HepG2 (cell line): ENCODE measurements at regions not wholly inside any gene's neighbourhood (a gene's known extent, or its start where the extent isn't known, plus 50 kb on each side); places are given as distances from the start of the nearest gene placed in this dataset.
A peak's percentile ranks its signal among the peaks of the same experiment; 100 is the strongest.

Experiments used
- ATAC-seq: fragments of 200-7000 bp; cut with Tn5 transposase; 3 replicates; pipeline ENCODE4 v1.9.1; 2020; ENCODE audit warnings: mild to moderate bottlenecking, moderate library complexity
- BruUV-seq: library from RNA; stranded (reverse); fragments of 400-500 nt; replicated peaks from 2 replicates; lab custom pipeline; 2021; lab: Mats Ljungman, UMichigan
- CTCF ChIA-PET: fragments of 300-600 bp; formaldehyde crosslinking; extraction: SDS; loops from one replicate; lab custom pipeline; 2021; ENCODE audit warnings: low total read pairs, inconsistent platforms, low intra/inter-chr PET ratio; lab: Yijun Ruan, JAX
- POLR2A ChIA-PET: fragments of 350-600 bp; sonication (Branson Sonifier 250); formaldehyde crosslinking; loops from one replicate; lab custom pipeline; 2020; ENCODE audit warnings: antibody characterized with exemption, inconsistent platforms; lab: Yijun Ruan, JAX
- DNase-seq: peaks from one replicate; pipeline ENCODE4 v3.0.0-alpha.2; 2015; ENCODE audit warnings: low spot score
- FAIRE-seq: peaks from 3 replicates; lab custom pipeline; 2011; peaks lifted over from hg19 to GRCh38; lab: Jason Lieb, UNC
- H2AFZ ChIP-seq: one replicate; pipeline ENCODE4 v1.6.1; 2011; ENCODE audit warnings: low read length, inconsistent platforms
- H3K27ac ChIP-seq: fragments of 300-600 bp; 3 replicates; pipeline ENCODE4 v1.8.0; 2011; ENCODE audit warnings: mixed run types, mild to moderate bottlenecking, mixed read lengths, low read length, inconsistent platforms; ENCODE audit not compliant: insufficient read depth; ENCODE audit errors: extremely low read length
- H3K27me3 ChIP-seq, 2 experiments: fragments of 200-600 bp in 1 of 2; 2 replicates in 1 of 2; 3 replicates in 1 of 2; pipeline versions ENCODE4 v1.6.0 to v1.8.0; 2011; ENCODE audit warnings: low read length in 2 of 2, mild to moderate bottlenecking in 2 of 2, moderate library complexity in 2 of 2, inconsistent platforms in 1 of 2; ENCODE audit not compliant: insufficient read depth in 2 of 2, control insufficient read depth in 1 of 2
- H3K36me3 ChIP-seq, 2 experiments: fragments of 200-600 bp in 1 of 2; replicated peaks in 1 of 2; 2 replicates in 1 of 2; 3 replicates in 1 of 2; pipeline versions ENCODE4 v1.5.1 to v1.8.0; 2011; ENCODE audit warnings: low read length in 2 of 2, inconsistent platforms in 1 of 2; ENCODE audit not compliant: insufficient read depth in 2 of 2, control insufficient read depth in 1 of 2
- H3K4me1 ChIP-seq: 2 replicates; pipeline ENCODE4 v1.5.1; 2012; ENCODE audit warnings: low read length, inconsistent platforms; ENCODE audit not compliant: insufficient read depth
- H3K4me2 ChIP-seq: 2 replicates; pipeline ENCODE4 v1.6.0; 2011; ENCODE audit warnings: low read depth, low read length, inconsistent platforms
- H3K4me3 ChIP-seq, 3 experiments: fragments of 200-600 bp in 1 of 3; sonication (generic), shearing (Covaris generic) in 1 of 3; replicated peaks in 1 of 3; 2 replicates each; pipeline ENCODE4 v1.5.1; 2011 to 2016; ENCODE audit warnings: low read length in 3 of 3, inconsistent platforms in 2 of 3, low read depth in 2 of 3, mild to moderate bottlenecking in 2 of 3, control low read depth in 1 of 3, mixed read lengths in 1 of 3; ENCODE audit not compliant: insufficient read depth in 1 of 3
- H3K79me2 ChIP-seq: one replicate; pipeline ENCODE4 v1.6.1; 2011; ENCODE audit warnings: low read length, inconsistent platforms; ENCODE audit not compliant: insufficient read depth
- H3K9ac ChIP-seq: 2 replicates; pipeline ENCODE4 v1.6.0; 2011; ENCODE audit warnings: mild to moderate bottlenecking, low read depth, low read length, inconsistent platforms; ENCODE audit not compliant: insufficient read depth
- H3K9me3 ChIP-seq: 2 replicates; pipeline ENCODE4 v1.5.1; 2012; ENCODE audit warnings: mild to moderate bottlenecking, low read length
- H4K20me1 ChIP-seq: 2 replicates; pipeline ENCODE4 v1.6.0; 2011; ENCODE audit warnings: inconsistent platforms, mild to moderate bottlenecking, low read length, moderate library complexity; ENCODE audit not compliant: insufficient read depth
- CEBPB ChIP-seq: IDR thresholded peaks from 2 replicates; pipeline ENCODE4 v1.6.1; 2011; ENCODE audit warnings: low read depth, low read length, improper control_type of control experiment, borderline replicate concordance
- FOXP1 ChIP-seq, 2 experiments: fragments of 450-650 bp in 1 of 2; IDR thresholded peaks; 2 replicates each; pipeline ENCODE4 v1.6.1; 2017 to 2018; ENCODE audit warnings: antibody characterized with exemption in 1 of 2
- MAFK ChIP-seq, 2 experiments: IDR thresholded peaks in 1 of 2; conservative IDR thresholded peaks in 1 of 2; 2 replicates each; pipeline ENCODE4 v1.6.1; 2011; ENCODE audit warnings: improper control_type of control experiment in 2 of 2, low read length in 2 of 2
- MIXL1 ChIP-seq: IDR thresholded peaks from 2 replicates; pipeline ENCODE4 v1.6.1; 2016
- NR3C1 ChIP-seq: sonication (generic); formaldehyde crosslinking; IDR thresholded peaks from 2 replicates; pipeline ENCODE4 v1.4.0; 2020; ENCODE audit warnings: missing genetic modification reagents
- SCMH1 ChIP-seq: sonication (generic); formaldehyde crosslinking; IDR thresholded peaks from 2 replicates; pipeline ENCODE4 v1.9.0; 2021; ENCODE audit warnings: missing genetic modification reagents, mild to moderate bottlenecking, borderline replicate concordance
- WGBS: methylation state at CpG from one replicate; pipeline ENCODE4 v1.1.6; 2017; ENCODE audit warnings: low lambda C conversion rate; 5-methylcytosine and 5-hydroxymethylcytosine counted together
- in situ Hi-C: cut with HindIII; loops from 2 replicates; pipeline ENCODE4 v1.10.0; 2017; ENCODE audit warnings: low pct_unique_long_range_greater_than_20kb; ENCODE audit not compliant: extremely low pct_ligation_motif_present
- intact Hi-C: fragments of 100-400 bp; cut with micrococcal nuclease; formaldehyde crosslinking; loops from one replicate; pipeline ENCODE4 v1.10.0; 2022; ENCODE audit not compliant: unreplicated experiment
- TF ChIP-seq, protein P1 (sequence below): IDR thresholded peaks from 2 replicates; pipeline ENCODE4 v1.6.1; 2016; ENCODE audit warnings: missing biosample characterization, missing genetic modification reagents, low read depth
- TF ChIP-seq, protein P2 (sequence below): sonication (generic); formaldehyde crosslinking; IDR thresholded peaks from 2 replicates; pipeline ENCODE4 v1.4.0; 2020; ENCODE audit warnings: missing genetic modification reagents, mild to moderate bottlenecking, borderline replicate concordance
- TF ChIP-seq, protein P3 (sequence below): IDR thresholded peaks from 2 replicates; pipeline ENCODE4 v1.6.1; 2012; ENCODE audit warnings: low read depth, low read length, improper control_type of control experiment
- TF ChIP-seq, protein P4 (sequence below): sonication (generic); formaldehyde crosslinking; IDR thresholded peaks from 2 replicates; pipeline ENCODE4 v1.5.0; 2020; ENCODE audit warnings: mild to moderate bottlenecking, missing genetic modification reagents
- TF ChIP-seq, protein P5 (sequence below), 2 experiments: sonication (generic) in 1 of 2; formaldehyde crosslinking in 1 of 2; IDR thresholded peaks; 2 replicates each; pipeline versions ENCODE4 v1.4.0 to v1.6.1; 2016 to 2020; ENCODE audit warnings: borderline replicate concordance in 1 of 2, low read depth in 1 of 2, mild to moderate bottlenecking in 1 of 2, missing genetic modification reagents in 1 of 2

DNA sequence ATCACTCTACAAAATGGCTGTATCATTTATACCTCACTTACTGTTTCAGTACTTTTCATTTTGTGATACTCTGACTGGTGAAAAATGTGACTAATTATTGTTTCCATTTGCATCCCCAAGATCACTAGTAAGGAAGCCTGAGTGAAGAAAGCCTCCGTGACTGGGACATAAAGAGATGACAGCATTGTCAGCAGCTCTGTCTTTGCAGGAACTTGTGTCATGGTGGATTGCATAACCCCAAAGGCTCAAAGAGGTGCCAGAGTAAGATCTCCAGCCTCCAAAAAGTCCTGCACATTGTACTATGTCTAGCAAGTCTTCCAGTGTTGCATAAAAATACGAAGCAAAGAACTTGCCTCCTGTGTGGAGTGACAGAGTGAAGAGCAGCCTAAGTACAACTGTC is 187.5 kb upstream of the CRIM1 start (continued):
- TF ChIP-seq, protein P1, sequence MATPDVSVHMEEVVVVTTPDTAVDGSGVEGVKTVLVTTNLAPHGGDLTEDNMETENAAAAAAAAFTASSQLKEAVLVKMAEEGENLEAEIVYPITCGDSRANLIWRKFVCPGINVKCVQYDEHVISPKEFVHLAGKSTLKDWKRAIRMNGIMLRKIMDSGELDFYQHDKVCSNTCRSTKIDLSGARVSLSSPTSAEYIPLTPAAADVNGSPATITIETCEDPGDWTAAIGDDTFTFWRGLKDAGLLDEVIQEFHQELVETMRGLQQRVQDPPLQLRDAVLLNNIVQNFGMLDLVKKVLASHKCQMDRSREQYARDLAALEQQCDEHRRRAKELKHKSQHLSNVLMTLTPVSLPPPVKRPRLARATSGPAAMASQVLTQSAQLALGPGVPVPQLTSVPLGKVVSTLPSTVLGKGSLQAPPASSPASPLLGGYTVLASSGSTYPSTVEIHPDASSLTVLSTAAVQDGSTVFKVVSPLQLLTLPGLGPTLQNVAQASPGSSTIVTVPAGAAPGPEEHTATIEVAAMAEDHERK (CRISPR knock-in tag) = no peak
- no peak for TF ChIP-seq NR3C1 (CRISPR knock-in tag)
- TF ChIP-seq CEBPB = peak; percentile 17; the same call in 1 of the 2 replicates

DNA sequence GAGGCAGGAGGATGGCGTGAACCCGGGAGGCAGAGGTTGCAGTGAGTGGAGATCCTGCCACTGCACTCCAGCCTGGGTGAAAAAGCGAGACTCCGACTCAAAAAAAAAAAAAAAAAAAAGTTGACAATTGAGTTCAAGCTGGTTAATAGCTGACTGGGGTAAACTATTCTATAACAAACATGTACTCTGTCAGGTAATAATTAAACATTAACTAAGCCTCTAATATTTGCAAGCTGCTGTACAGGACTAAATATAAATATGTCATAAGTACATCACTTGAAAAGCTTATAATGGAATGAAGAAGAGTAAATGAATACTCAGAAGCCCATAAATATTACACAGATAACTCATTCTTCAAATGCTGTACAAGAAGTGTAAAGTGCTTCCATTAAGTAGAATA is 190.4 kb upstream of the CRIM1 start:
- no peak overlapping the region for H3K9ac ChIP-seq
- H3K27me3 ChIP-seq = no peaks in the 10 kb centered on the region
- no peaks in the 10 kb centered on the region for H3K9me3 ChIP-seq
- POLR2A ChIA-PET = no interaction called here
- H3K36me3 ChIP-seq = no peaks in the 10 kb centered on the region
- no peak overlapping the region for H2AFZ ChIP-seq
- no peak overlapping the region for H3K4me3 ChIP-seq
- 2% methylated on average over 4 of the region's 4 CpGs for WGBS
- BruUV-seq = no TSS peak
- H3K4me2 ChIP-seq = no peak overlapping the region
- CTCF ChIA-PET = no interaction called here
- ATAC-seq (peak; percentile 95), FAIRE-seq (no peak), DNase-seq (peak; percentile 18)
- no peaks in the 10 kb centered on the region for H3K79me2 ChIP-seq
- peaks cover 14% of the 10 kb centered on the region for H3K4me1 ChIP-seq
- in situ Hi-C loops = no loop called here
- no peaks in the 10 kb centered on the region for H4K20me1 ChIP-seq
- intact Hi-C loops = no loop called here
- H3K27ac ChIP-seq = no peak overlapping the region
- TF ChIP-seq SCMH1 (no peak), FOXP1 (IDR thresholded peaks at IDR 0.05) (no peak), FOXP1 (CRISPR knock-in tag; IDR thresholded peaks at IDR 0.05) (peak; percentile 18; the same call in 1 of the 2 replicates), MAFK (conservative IDR thresholded peaks at IDR 0.05 in 1 of 2, IDR thresholded peaks at IDR 0.05 in 1 of 2; ENCODE audit: low read length in 2 of 2) (peak in 1 of 2 experiments; percentile 30; a peak in 1 of 4 replicates), MIXL1 (CRISPR knock-in tag) (0 out of 2 replicates have a peak, but pooled peaks have one; percentile 19)
- TF ChIP-seq, protein P2, sequence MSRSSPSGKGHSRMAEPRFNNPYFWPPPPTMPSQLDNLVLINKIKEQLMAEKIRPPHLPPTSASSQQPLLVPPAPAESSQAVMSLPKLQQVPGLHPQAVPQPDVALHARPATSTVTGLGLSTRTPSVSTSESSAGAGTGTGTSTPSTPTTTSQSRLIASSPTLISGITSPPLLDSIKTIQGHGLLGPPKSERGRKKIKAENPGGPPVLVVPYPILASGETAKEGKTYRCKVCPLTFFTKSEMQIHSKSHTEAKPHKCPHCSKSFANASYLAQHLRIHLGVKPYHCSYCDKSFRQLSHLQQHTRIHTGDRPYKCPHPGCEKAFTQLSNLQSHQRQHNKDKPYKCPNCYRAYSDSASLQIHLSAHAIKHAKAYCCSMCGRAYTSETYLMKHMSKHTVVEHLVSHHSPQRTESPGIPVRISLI (CRISPR knock-in tag) = peak; percentile 36; the same call in 1 of the 2 replicates
- TF ChIP-seq, protein P3, sequence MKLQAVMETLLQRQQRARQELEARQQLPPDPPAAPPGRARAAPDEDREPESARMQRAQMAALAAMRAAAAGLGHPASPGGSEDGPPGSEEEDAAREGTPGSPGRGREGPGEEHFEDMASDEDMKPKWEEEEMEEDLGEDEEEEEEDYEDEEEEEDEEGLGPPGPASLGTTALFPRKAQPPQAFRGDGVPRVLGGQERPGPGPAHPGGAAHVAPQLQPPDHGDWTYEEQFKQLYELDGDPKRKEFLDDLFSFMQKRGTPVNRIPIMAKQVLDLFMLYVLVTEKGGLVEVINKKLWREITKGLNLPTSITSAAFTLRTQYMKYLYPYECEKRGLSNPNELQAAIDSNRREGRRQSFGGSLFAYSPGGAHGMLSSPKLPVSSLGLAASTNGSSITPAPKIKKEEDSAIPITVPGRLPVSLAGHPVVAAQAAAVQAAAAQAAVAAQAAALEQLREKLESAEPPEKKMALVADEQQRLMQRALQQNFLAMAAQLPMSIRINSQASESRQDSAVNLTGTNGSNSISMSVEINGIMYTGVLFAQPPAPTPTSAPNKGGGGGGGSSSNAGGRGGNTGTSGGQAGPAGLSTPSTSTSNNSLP = peak; percentile 13; the same call in 1 of the 2 replicates
- TF ChIP-seq, protein P4, sequence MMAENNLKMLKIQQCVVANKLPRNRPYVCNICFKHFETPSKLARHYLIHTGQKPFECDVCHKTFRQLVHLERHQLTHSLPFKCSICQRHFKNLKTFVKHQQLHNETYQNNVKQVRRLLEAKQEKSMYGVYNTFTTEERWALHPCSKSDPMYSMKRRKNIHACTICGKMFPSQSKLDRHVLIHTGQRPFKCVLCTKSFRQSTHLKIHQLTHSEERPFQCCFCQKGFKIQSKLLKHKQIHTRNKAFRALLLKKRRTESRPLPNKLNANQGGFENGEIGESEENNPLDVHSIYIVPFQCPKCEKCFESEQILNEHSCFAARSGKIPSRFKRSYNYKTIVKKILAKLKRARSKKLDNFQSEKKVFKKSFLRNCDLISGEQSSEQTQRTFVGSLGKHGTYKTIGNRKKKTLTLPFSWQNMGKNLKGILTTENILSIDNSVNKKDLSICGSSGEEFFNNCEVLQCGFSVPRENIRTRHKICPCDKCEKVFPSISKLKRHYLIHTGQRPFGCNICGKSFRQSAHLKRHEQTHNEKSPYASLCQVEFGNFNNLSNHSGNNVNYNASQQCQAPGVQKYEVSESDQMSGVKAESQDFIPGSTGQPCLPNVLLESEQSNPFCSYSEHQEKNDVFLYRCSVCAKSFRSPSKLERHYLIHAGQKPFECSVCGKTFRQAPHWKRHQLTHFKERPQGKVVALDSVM (CRISPR knock-in tag) = peak; percentile 59
- TF ChIP-seq, protein P5, sequence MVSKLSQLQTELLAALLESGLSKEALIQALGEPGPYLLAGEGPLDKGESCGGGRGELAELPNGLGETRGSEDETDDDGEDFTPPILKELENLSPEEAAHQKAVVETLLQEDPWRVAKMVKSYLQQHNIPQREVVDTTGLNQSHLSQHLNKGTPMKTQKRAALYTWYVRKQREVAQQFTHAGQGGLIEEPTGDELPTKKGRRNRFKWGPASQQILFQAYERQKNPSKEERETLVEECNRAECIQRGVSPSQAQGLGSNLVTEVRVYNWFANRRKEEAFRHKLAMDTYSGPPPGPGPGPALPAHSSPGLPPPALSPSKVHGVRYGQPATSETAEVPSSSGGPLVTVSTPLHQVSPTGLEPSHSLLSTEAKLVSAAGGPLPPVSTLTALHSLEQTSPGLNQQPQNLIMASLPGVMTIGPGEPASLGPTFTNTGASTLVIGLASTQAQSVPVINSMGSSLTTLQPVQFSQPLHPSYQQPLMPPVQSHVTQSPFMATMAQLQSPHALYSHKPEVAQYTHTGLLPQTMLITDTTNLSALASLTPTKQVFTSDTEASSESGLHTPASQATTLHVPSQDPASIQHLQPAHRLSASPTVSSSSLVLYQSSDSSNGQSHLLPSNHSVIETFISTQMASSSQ (IDR thresholded peaks at IDR 0.05; ENCODE audit: low read depth) = peak; percentile 59
- TF ChIP-seq, protein P5 (CRISPR knock-in tag; IDR thresholded peaks at IDR 0.05; ENCODE audit: borderline replicate concordance) = no peak
